DOHH2 (cell line): ENCODE measurements at regions not wholly inside any gene's neighbourhood (a gene's known extent, or its start where the extent isn't known, plus 50 kb on each side); places are given as distances from the start of the nearest gene placed in this dataset.

Experiments used
- H3F3A ChIP-seq: fragments of 200-600 bp; sonication (generic), shearing (Covaris generic); 2 replicates; pipeline ENCODE4 v1.6.0; 2016; ENCODE audit warnings: antibody characterized with exemption, mild to moderate bottlenecking; ENCODE audit not compliant: control insufficient read depth, insufficient read depth
- H3K27ac ChIP-seq: fragments of 200-600 bp; sonication (generic); 2 replicates; pipeline ENCODE4 v1.5.1; 2014; ENCODE audit warnings: low read depth, mild to moderate bottlenecking, low read length, moderate library complexity
- H3K27me3 ChIP-seq: fragments of 200-600 bp; sonication (generic); 2 replicates; pipeline ENCODE4 v1.6.1; 2014; ENCODE audit warnings: mild to moderate bottlenecking, low read length, mixed read lengths; ENCODE audit not compliant: control insufficient read depth
- H3K36me3 ChIP-seq: fragments of 200-600 bp; sonication (generic); 2 replicates; pipeline ENCODE4 v1.6.1; 2014; ENCODE audit warnings: mild to moderate bottlenecking, low read length, moderate library complexity, mixed read lengths; ENCODE audit not compliant: control insufficient read depth
- H3K4me1 ChIP-seq: fragments of 200-600 bp; sonication (generic); 2 replicates; pipeline ENCODE4 v1.6.1; 2014; ENCODE audit warnings: mild to moderate bottlenecking, low read length, mixed read lengths; ENCODE audit not compliant: control insufficient read depth
- H3K4me2 ChIP-seq: fragments of 200-600 bp; sonication (generic); 2 replicates; pipeline ENCODE4 v1.6.0; 2014; ENCODE audit warnings: mild to moderate bottlenecking, low read length, moderate library complexity
- H3K4me3 ChIP-seq: fragments of 200-600 bp; sonication (generic); 2 replicates; pipeline ENCODE4 v1.5.1; 2014; ENCODE audit warnings: mild to moderate bottlenecking, low read length, mixed read lengths
- H3K79me2 ChIP-seq: fragments of 200-600 bp; sonication (generic); 2 replicates; pipeline ENCODE4 v1.6.1; 2014; ENCODE audit warnings: mild to moderate bottlenecking, low read length, mixed read lengths; ENCODE audit not compliant: control insufficient read depth
- H3K9me2 ChIP-seq: fragments of 200-600 bp; sonication (generic); replicated peaks from 2 replicates; pipeline ENCODE4 v1.6.1; 2014; ENCODE audit warnings: mild to moderate bottlenecking, low read length, mixed read lengths; ENCODE audit not compliant: control insufficient read depth
- H3K9me3 ChIP-seq: fragments of 200-600 bp; sonication (generic); 2 replicates; pipeline ENCODE4 v1.6.1; 2014; ENCODE audit warnings: antibody characterized with exemption, low read length, mixed read lengths; ENCODE audit not compliant: control insufficient read depth, insufficient read depth
- H4K20me1 ChIP-seq: fragments of 200-600 bp; sonication (generic); 2 replicates; pipeline ENCODE4 v1.6.0; 2014; ENCODE audit warnings: low read depth, mild to moderate bottlenecking, antibody characterized with exemption, low read length, moderate library complexity; ENCODE audit not compliant: control insufficient read depth, insufficient read depth
- EZH2phosphoT487 ChIP-seq: fragments of 200-600 bp; sonication (generic); IDR thresholded peaks from 2 replicates; pipeline ENCODE4 v1.6.1; 2017; ENCODE audit warnings: borderline replicate concordance, mild to moderate bottlenecking, antibody characterized with exemption, low read length, moderate library complexity, mixed read lengths
- TF ChIP-seq, protein P1 (sequence below): fragments of 200-600 bp; sonication (generic); IDR thresholded peaks from one replicate; pipeline ENCODE4 v1.5.1; 2014; ENCODE audit warnings: antibody characterized with exemption, mild to moderate bottlenecking, low read depth, low read length; ENCODE audit not compliant: poor library complexity, severe bottlenecking

GRCh38 chr6:6747371-6747770 is 158.9 kb downstream of the LY86 start:
- Histone ChIP-seq H3K79me2 (no peaks in the 10 kb centered on the region), H3K4me3 (no peak overlapping the region), H3F3A (no peaks in the 10 kb centered on the region), H3K27ac (no peak overlapping the region), H3K4me2 (no peak overlapping the region), H3K4me1 (no peaks in the 10 kb centered on the region), H4K20me1 (no peaks in the 10 kb centered on the region), H3K9me3 (no peaks in the 10 kb centered on the region), H3K36me3 (no peaks in the 10 kb centered on the region), H3K9me2 (no peaks in the 10 kb centered on the region), H3K27me3 (peaks cover 3% of the 10 kb centered on the region)
- TF ChIP-seq EZH2phosphoT487, result no peak
- TF ChIP-seq, protein P1, sequence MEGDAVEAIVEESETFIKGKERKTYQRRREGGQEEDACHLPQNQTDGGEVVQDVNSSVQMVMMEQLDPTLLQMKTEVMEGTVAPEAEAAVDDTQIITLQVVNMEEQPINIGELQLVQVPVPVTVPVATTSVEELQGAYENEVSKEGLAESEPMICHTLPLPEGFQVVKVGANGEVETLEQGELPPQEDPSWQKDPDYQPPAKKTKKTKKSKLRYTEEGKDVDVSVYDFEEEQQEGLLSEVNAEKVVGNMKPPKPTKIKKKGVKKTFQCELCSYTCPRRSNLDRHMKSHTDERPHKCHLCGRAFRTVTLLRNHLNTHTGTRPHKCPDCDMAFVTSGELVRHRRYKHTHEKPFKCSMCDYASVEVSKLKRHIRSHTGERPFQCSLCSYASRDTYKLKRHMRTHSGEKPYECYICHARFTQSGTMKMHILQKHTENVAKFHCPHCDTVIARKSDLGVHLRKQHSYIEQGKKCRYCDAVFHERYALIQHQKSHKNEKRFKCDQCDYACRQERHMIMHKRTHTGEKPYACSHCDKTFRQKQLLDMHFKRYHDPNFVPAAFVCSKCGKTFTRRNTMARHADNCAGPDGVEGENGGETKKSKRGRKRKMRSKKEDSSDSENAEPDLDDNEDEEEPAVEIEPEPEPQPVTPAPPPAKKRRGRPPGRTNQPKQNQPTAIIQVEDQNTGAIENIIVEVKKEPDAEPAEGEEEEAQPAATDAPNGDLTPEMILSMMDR, result no peak

DNA sequence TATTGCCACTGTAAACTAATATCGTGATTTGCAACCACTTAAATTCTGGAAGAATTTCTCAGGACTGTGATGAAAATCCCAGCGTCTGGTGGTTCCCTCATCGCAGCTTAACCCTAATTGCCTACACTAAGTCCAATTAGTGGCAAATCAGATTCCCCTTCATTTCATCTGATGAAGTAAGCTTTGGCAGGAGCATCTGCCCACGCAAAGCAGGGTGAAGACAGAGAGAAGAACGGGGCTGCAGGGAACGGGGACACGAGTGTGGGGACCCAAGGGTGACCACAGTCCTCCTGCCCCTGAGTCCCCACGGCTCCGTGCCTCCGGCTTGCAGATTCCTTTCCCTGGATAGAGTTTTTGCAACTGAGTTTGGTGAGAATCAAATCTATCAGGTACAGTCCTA is 159.5 kb downstream of the LY86 start:
- no peaks in the 10 kb centered on the region for H3K9me3 ChIP-seq
- H3F3A ChIP-seq, result no peaks in the 10 kb centered on the region
- no peaks in the 10 kb centered on the region for H3K4me1 ChIP-seq
- H3K36me3 ChIP-seq, result no peaks in the 10 kb centered on the region
- H3K79me2 ChIP-seq, result no peaks in the 10 kb centered on the region
- no peak for TF ChIP-seq EZH2phosphoT487
- TF ChIP-seq, protein P1, result no peak
- H3K4me2 ChIP-seq, result no peak overlapping the region
- no peak overlapping the region for H3K4me3 ChIP-seq
- H3K27ac ChIP-seq, result no peak overlapping the region
- no peaks in the 10 kb centered on the region for H4K20me1 ChIP-seq
- H3K9me2 ChIP-seq, result no peaks in the 10 kb centered on the region
- H3K27me3 ChIP-seq, result peaks cover 3% of the 10 kb centered on the region

- no peak overlapping the region for H3K4me2 ChIP-seq
- TF ChIP-seq, protein P1, result no peak
- no peak for TF ChIP-seq EZH2phosphoT487
- H3K4me3 ChIP-seq, result no peak overlapping the region
- no peaks in the 10 kb centered on the region for H3K4me1 ChIP-seq
- H3K9me2 ChIP-seq, result no peaks in the 10 kb centered on the region
- no peaks in the 10 kb centered on the region for H3K79me2 ChIP-seq
- no peaks in the 10 kb centered on the region for H3K9me3 ChIP-seq
- no peak overlapping the region for H3K27ac ChIP-seq
- no peaks in the 10 kb centered on the region for H3F3A ChIP-seq
- no peaks in the 10 kb centered on the region for H3K36me3 ChIP-seq
- 0 out of 2 replicates have a peak, but pooled peaks cover 3% of the 10 kb centered on the region for H3K27me3 ChIP-seq
- H4K20me1 ChIP-seq, result no peaks in the 10 kb centered on the region
Measured at GRCh38 chr6:6749702-6750491, 161.4 kb downstream of the LY86 start.
